Tibial artery (tissue), 4 donors: ENCODE measurements at regions not wholly inside any gene's neighbourhood (a gene's known extent, or its start where the extent isn't known, plus 50 kb on each side); places are given as distances from the start of the nearest gene placed in this dataset.

ENCODE experiments used
- DNase-seq, 2 donors: peaks; one replicate each; pipeline ENCODE4 v3.0.0-alpha.2; 2019
- H3K27ac ChIP-seq, 2 donors: fragments of 200-600 bp; sonication (generic) in 1 of 2; 1 replicate in 1 of 2; 2 replicates in 1 of 2; pipeline ENCODE4 v1.5.1; 2018 to 2019; ENCODE audit warnings: mild to moderate bottlenecking in 1 of 2
- H3K27me3 ChIP-seq, 2 donors: fragments of 200-600 bp; sonication (generic) in 1 of 2; one replicate each; pipeline versions ENCODE4 v1.5.1 to v1.6.0; 2016 to 2019
- H3K36me3 ChIP-seq, 3 donors: fragments of 200-600 bp; sonication (generic) in 2 of 3; one replicate each; pipeline ENCODE4 v1.5.1; 2016 to 2019; ENCODE audit warnings: mild to moderate bottlenecking in 2 of 3
- H3K4me1 ChIP-seq, 4 donors: fragments of 200-600 bp; sonication (generic) in 2 of 4; 1 replicate in 3 of 4; 2 replicates in 1 of 4; pipeline ENCODE4 v1.5.1; 2016 to 2019
- H3K4me3 ChIP-seq, 2 donors: fragments of 200-600 bp; sonication (generic) in 1 of 2; 1 replicate in 1 of 2; 2 replicates in 1 of 2; pipeline ENCODE4 v1.5.1; 2018 to 2019; ENCODE audit warnings: mild to moderate bottlenecking in 2 of 2
- H3K9me3 ChIP-seq, 3 donors: fragments of 200-600 bp; sonication (generic) in 1 of 3; one replicate each; pipeline ENCODE4 v1.5.1; 2016 to 2019
- CTCF ChIP-seq, 2 experiments: fragments of 200-600 bp in 1 of 2; fragments of 450-650 bp in 1 of 2; IDR thresholded peaks; one replicate each; pipeline ENCODE4 v1.5.1; 2017 to 2019; ENCODE audit warnings: antibody characterized with exemption in 2 of 2, mild to moderate bottlenecking in 1 of 2, moderate library complexity in 1 of 2
- intact Hi-C: fragments of 100-400 bp; cut with DNase I; formaldehyde crosslinking; loops from one replicate; pipeline ENCODE4 v1.15.0; 2023; ENCODE audit warnings: low total_unique reads

GRCh38 chr10:44763331-44763730, 147.8 kb upstream of the TMEM72 start:
- no peak for DNase-seq
- peaks cover 0 to 4% (median 0%) of the 10 kb centered on the region in 4 donors for H3K4me1 ChIP-seq

GRCh38 chr10:44765299-44765698, 145.8 kb upstream of the TMEM72 start:
- no peaks in the 10 kb centered on the region for H3K9me3 ChIP-seq
- DNase-seq = no peak
- intact Hi-C loops = no loop called here

More at GRCh38 chr10:44763331-44763730, 147.8 kb upstream of the TMEM72 start:
- Histone ChIP-seq H3K27me3 (no peaks in the 10 kb centered on the region), H3K36me3 (no peaks in the 10 kb centered on the region), H3K9me3 (no peaks in the 10 kb centered on the region), H3K27ac (no peak overlapping the region), H3K4me3 (no peak overlapping the region)
- intact Hi-C loops = no loop called here
- TF ChIP-seq CTCF (IDR thresholded peaks at IDR 0.05) = no peak

GRCh38 chr10:44766631-44767030, 144.5 kb upstream of the TMEM72 start:
- H3K36me3 ChIP-seq = no peaks in the 10 kb centered on the region
- DNase-seq = no peak
- H3K9me3 ChIP-seq = no peaks in the 10 kb centered on the region
- H3K27me3 ChIP-seq = no peaks in the 10 kb centered on the region
- intact Hi-C loops = no loop called here
- H3K4me3 ChIP-seq = no peak overlapping the region
- H3K27ac ChIP-seq = no peak overlapping the region
- TF ChIP-seq CTCF (IDR thresholded peaks at IDR 0.05) = no peak
- H3K4me1 ChIP-seq = no peaks in the 10 kb centered on the region

More at GRCh38 chr10:44765299-44765698, 145.8 kb upstream of the TMEM72 start:
- Histone ChIP-seq H3K27ac (no peak overlapping the region), H3K4me1 (peaks cover 0 to 4% (median 0%) of the 10 kb centered on the region in 4 donors), H3K36me3 (no peaks in the 10 kb centered on the region), H3K27me3 (no peaks in the 10 kb centered on the region), H3K4me3 (no peak overlapping the region)
- TF ChIP-seq CTCF (IDR thresholded peaks at IDR 0.05) = no peak

- Histone ChIP-seq H3K27ac (no peak overlapping the region), H3K4me1 (no peaks in the 10 kb centered on the region), H3K27me3 (no peaks in the 10 kb centered on the region), H3K4me3 (no peak overlapping the region), H3K9me3 (no peaks in the 10 kb centered on the region), H3K36me3 (no peaks in the 10 kb centered on the region)
- no peak for TF ChIP-seq CTCF (IDR thresholded peaks at IDR 0.05)
- intact Hi-C loops = no loop called here
- DNase-seq = no peak
Observed at GRCh38 chr10:44769450-44769849, 141.7 kb upstream of the TMEM72 start.

GRCh38 chr10:44771233-44771995, 139.7 kb upstream of the TMEM72 start:
- Histone ChIP-seq H3K9me3 (no peaks in the 10 kb centered on the region), H3K27ac (no peak overlapping the region), H3K27me3 (no peaks in the 10 kb centered on the region), H3K4me3 (no peak overlapping the region), H3K4me1 (peaks cover 0 to 2% (median 0%) of the 10 kb centered on the region in 4 donors), H3K36me3 (no peaks in the 10 kb centered on the region)
- TF ChIP-seq CTCF (IDR thresholded peaks at IDR 0.05) = no peak
- no peak for DNase-seq
- intact Hi-C loops = no loop called here
